ENCODE measurements at regions not wholly inside any gene's neighbourhood (a gene's known extent, or its start where the extent isn't known, plus 50 kb on each side); places are given as distances from the start of the nearest gene placed in this dataset.

GRCh38 chr13:84655677-84656076, 773.4 kb upstream of the SLITRK1 start:
- Histone ChIP-seq H3K4me2 (ENCODE audit: low read depth, low read length) (no peak overlapping the region), H3K4me1 (ENCODE audit: control insufficient read depth, insufficient read depth, low read length) (no peaks in the 10 kb centered on the region), H3K9me1 (ENCODE audit: insufficient read depth, low read length) (no peaks in the 10 kb centered on the region), H3K4ac (ENCODE audit: low read depth, low read length) (no peak overlapping the region), H4K5ac (ENCODE audit: low read depth, low read length) (no peak overlapping the region), H4K20me1 (ENCODE audit: insufficient read depth, low read length) (no peaks in the 10 kb centered on the region), H3K4me3 (ENCODE audit: insufficient read depth, low read depth, low read length) (no peak overlapping the region), H3K23ac (ENCODE audit: low read depth, low read length) (no peak overlapping the region), H2AK9ac (replicated peaks; ENCODE audit: low read depth, low read length, poor library complexity) (no peak overlapping the region), H4K8ac (ENCODE audit: low read depth in 2 of 2, low read length in 2 of 2) (no peak overlapping the region), H3K56ac (ENCODE audit: extremely low read depth, insufficient read depth, low read length) (no peak overlapping the region), H3K27me3 (ENCODE audit: control insufficient read depth, insufficient read depth, low read length) (no peaks in the 10 kb centered on the region), H2BK15ac (ENCODE audit: low read depth, low read length) (no peak overlapping the region), H2AFZ (replicated peaks; ENCODE audit: low read length, poor library complexity) (no peak overlapping the region), H2BK20ac (ENCODE audit: low read depth, low read length) (no peak overlapping the region), H2BK5ac (ENCODE audit: low read depth, low read length, poor library complexity, severe bottlenecking) (peak overlapping the region; percentile 1), H3K36me3 (ENCODE audit: control insufficient read depth, insufficient read depth, low read length) (no peaks in the 10 kb centered on the region), H2BK120ac (ENCODE audit: low read depth, low read length) (no peak overlapping the region), H4K91ac (ENCODE audit: insufficient read depth, low read depth, low read length) (no peak overlapping the region), H3K18ac (ENCODE audit: low read depth, low read length) (no peak overlapping the region), H3K9ac (ENCODE audit: low read depth, low read length) (no peak overlapping the region), H3K79me1 (ENCODE audit: low read depth in 1 of 2, low read length in 2 of 2) (no peaks in the 10 kb centered on the region), H3K14ac (replicated peaks; ENCODE audit: low read depth, low read length) (no peak overlapping the region), H3K27ac (ENCODE audit: insufficient read depth, low read length) (no peak overlapping the region), H3K9me3 (ENCODE audit: control insufficient read depth, insufficient read depth, low read length) (no peaks in the 10 kb centered on the region; the same call in 1 of the 2 replicates), H2AK5ac (ENCODE audit: low read depth, low read length) (no peak overlapping the region)
- in situ Hi-C loops (cut with MboI; ENCODE audit: low sequenced_read_pairs) (no loop called here), dilution Hi-C loops (cut with HindIII; ENCODE audit: low sequenced_read_pairs, unreplicated experiment) (no loop called here), intact Hi-C loops (cut with micrococcal nuclease) (no loop called here)
- WGBS, 2 experiments (ENCODE audit: extremely low coverage in 2 of 2, insufficient read length in 1 of 2): no CpG with 5 or more reads among the region's 3 CpGs
- ChIA-PET CTCF (interaction anchor here (0.6 kb wide), 1 partner anchor 514 kb away, joined by 3 read pairs; no protein-coding TSS in a partner anchor), POLR2A (ENCODE audit: unreplicated experiment) (no interaction called here)
- BruUV-seq (replicated peaks): no TSS peak
- no peak for TF ChIP-seq CHD1 (IDR thresholded peaks at IDR 0.05; ENCODE audit: low read depth, low read length)
- TF ChIP-seq CEBPB (IDR thresholded peaks at IDR 0.05; ENCODE audit: low read depth, low read length): peak; percentile 43; the same call in 1 of the 2 replicates
- no peak for ATAC-seq (ENCODE audit: low read depth)
- peak; percentile 31 for DNase-seq

Measured in IMR-90 (cell line).